Type B pancreatic cell (in vitro differentiated cells): ENCODE measurements at regions not wholly inside any gene's neighbourhood (a gene's known extent, or its start where the extent isn't known, plus 50 kb on each side); places are given as distances from the start of the nearest gene placed in this dataset.

Experiments used
- DNase-seq: peaks from one replicate; pipeline ENCODE4 v3.0.0; 2021; ENCODE audit warnings: mixed read lengths; ENCODE audit not compliant: unreplicated experiment; ENCODE audit errors: extremely low spot score
- H3K27ac Mint-ChIP-seq: 2 replicates; pipeline ENCODE4 v1.8.0; 2021; ENCODE audit warnings: mild to moderate bottlenecking, mixed read lengths
- H3K27me3 Mint-ChIP-seq: 2 replicates; pipeline ENCODE4 v1.8.0; 2021; ENCODE audit warnings: mixed read lengths
- H3K36me3 Mint-ChIP-seq: 2 replicates; pipeline ENCODE4 v1.8.0; 2021; ENCODE audit warnings: mixed read lengths
- H3K4me1 Mint-ChIP-seq: one replicate; pipeline ENCODE4 v1.8.0; 2021; ENCODE audit warnings: mixed read lengths; ENCODE audit not compliant: unreplicated experiment
- H3K4me3 Mint-ChIP-seq: 2 replicates; pipeline ENCODE4 v1.8.0; 2021; ENCODE audit warnings: mild to moderate bottlenecking, mixed read lengths
- H3K9me3 Mint-ChIP-seq: 2 replicates; pipeline ENCODE4 v1.8.0; 2021; ENCODE audit warnings: mixed read lengths
- CTCF ChIP-seq: fragments of 200-600 bp; sonication (generic); conservative IDR thresholded peaks from 2 replicates; pipeline ENCODE4 v1.5.0; 2021; ENCODE audit warnings: antibody characterized with exemption, mild to moderate bottlenecking

GRCh38 chr6:122136386-122136785 is 263.1 kb upstream of the HSF2 start:
- TF ChIP-seq CTCF, result no peak
- no peaks in the 10 kb centered on the region for H3K27me3 Mint-ChIP-seq
- H3K4me1 Mint-ChIP-seq, result no peaks in the 10 kb centered on the region
- H3K9me3 Mint-ChIP-seq, result no peaks in the 10 kb centered on the region
- H3K27ac Mint-ChIP-seq, result no peak overlapping the region
- DNase-seq, result no peak
- no peak overlapping the region for H3K4me3 Mint-ChIP-seq
- no peaks in the 10 kb centered on the region for H3K36me3 Mint-ChIP-seq

- Mint-ChIP-seq H3K4me3 (no peak overlapping the region), H3K27me3 (no peaks in the 10 kb centered on the region), H3K4me1 (peaks cover 4% of the 10 kb centered on the region), H3K9me3 (no peaks in the 10 kb centered on the region), H3K27ac (no peak overlapping the region), H3K36me3 (no peaks in the 10 kb centered on the region)
- DNase-seq, result no peak
- TF ChIP-seq CTCF, result no peak
Observed at GRCh38 chr6:122140031-122140430, 259.4 kb upstream of the HSF2 start.

DNA sequence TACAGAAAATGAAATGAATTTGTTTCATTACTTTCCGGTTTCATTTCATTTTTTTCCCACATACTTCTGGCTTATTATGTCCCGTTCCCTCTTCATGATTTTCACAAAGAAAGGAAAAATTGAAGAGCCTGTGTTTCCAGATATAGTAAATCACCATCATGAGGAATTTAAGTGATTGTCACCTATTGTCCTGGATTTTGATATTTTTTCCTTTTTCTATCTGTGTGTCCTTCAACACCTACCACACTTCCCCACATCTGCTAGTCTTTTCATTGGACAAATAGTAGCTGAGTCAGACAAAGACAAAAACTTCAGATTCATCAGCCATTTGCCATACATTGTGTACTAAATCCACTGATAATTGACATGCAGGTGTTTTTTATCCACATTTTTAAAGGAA is 258.2 kb upstream of the HSF2 start:
- Mint-ChIP-seq H3K9me3 (no peaks in the 10 kb centered on the region), H3K27me3 (no peaks in the 10 kb centered on the region), H3K36me3 (no peaks in the 10 kb centered on the region), H3K4me3 (no peak overlapping the region), H3K4me1 (peaks cover 9% of the 10 kb centered on the region), H3K27ac (no peak overlapping the region)
- no peak for DNase-seq
- TF ChIP-seq CTCF, result no peak

- no peak overlapping the region for H3K27ac Mint-ChIP-seq
- peaks cover 9% of the 10 kb centered on the region for H3K4me1 Mint-ChIP-seq
- no peaks in the 10 kb centered on the region for H3K9me3 Mint-ChIP-seq
- H3K27me3 Mint-ChIP-seq, result no peaks in the 10 kb centered on the region
- no peak overlapping the region for H3K4me3 Mint-ChIP-seq
- TF ChIP-seq CTCF, result no peak
- no peaks in the 10 kb centered on the region for H3K36me3 Mint-ChIP-seq
- no peak for DNase-seq
Observed at GRCh38 chr6:122143813-122144601, 255.4 kb upstream of the HSF2 start.

DNA sequence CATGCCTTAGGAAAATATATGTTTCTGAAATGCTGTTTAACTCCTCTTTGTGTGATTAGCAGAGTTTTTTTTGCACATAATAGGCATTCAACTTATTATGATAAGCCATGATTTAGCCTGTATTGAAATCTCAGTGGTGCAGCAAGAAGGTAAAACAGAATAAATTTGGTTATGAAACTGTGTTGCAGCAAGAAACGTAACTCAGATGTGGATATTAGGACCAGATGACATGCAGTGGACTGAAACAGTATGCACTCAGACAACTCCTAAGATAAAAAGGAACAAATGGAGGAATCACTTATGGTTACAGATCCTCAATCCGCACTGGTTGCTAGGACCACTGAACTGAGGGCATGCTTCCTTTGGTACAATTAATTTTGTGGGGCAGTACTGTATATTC is 254.2 kb upstream of the HSF2 start:
- DNase-seq, result no peak
- H3K4me3 Mint-ChIP-seq, result no peak overlapping the region
- H3K27me3 Mint-ChIP-seq, result no peaks in the 10 kb centered on the region
- no peaks in the 10 kb centered on the region for H3K36me3 Mint-ChIP-seq
- peaks cover 9% of the 10 kb centered on the region for H3K4me1 Mint-ChIP-seq
- no peak for TF ChIP-seq CTCF
- no peaks in the 10 kb centered on the region for H3K9me3 Mint-ChIP-seq
- H3K27ac Mint-ChIP-seq, result no peak overlapping the region
